HG03520 (cell line): ENCODE measurements at regions not wholly inside any gene's neighbourhood (a gene's known extent, or its start where the extent isn't known, plus 50 kb on each side); places are given as distances from the start of the nearest gene placed in this dataset.

Experiments
- ATAC-seq: cut with Tn5 transposase; IDR thresholded peaks from one replicate; pipeline ENCODE4 v1.9.1; 2021; ENCODE audit warnings: mild to moderate bottlenecking, moderate library complexity; ENCODE audit not compliant: unreplicated experiment

- no peak for ATAC-seq
Measured at GRCh38 chr11:80637571-80637970, 1196.7 kb upstream of the TENM4 start.

GRCh38 chr11:80636999-80637398 is 1196.2 kb upstream of the TENM4 start:
- ATAC-seq = no peak

DNA sequence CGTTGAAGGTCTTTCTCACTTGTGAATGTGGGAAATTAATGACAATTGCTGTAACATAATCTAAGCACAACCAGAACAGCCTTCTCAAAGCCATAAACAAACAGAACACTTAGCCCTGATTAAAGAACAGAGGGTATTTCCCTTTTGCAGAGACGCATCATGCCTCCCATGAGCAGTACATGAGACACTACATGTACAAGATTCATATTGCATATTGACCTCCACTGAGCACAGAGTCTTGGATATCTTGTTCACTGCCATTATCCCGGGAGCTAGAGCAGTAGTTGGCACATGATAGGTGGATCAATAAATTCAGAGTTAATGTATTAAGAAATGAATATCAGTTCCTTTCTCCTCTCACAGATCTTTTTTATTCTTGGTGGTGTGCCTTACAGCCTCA is 1194.3 kb upstream of the TENM4 start:
- no peak for ATAC-seq

- ATAC-seq = no peak
Measured at GRCh38 chr11:80632691-80633090, 1191.9 kb upstream of the TENM4 start.

DNA sequence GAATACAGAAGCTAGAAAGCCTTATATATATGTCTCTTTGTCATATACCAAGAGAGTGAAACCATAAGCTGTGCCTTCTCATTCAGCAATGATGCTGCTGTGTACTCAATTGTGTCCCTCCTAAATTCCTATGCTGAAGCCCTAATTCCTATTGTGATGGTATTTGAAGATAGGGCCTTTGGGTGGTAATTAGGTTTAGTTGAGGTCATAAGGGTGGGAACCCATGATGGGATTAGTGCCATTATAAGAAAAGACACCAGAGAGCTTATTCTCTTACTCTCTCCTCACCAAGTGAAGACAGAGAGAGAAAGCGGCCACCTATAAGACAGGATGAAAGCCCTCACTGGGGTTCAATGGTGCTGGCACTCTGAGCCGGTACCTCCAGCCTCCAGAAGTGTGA is 1191.3 kb upstream of the TENM4 start:
- no peak for ATAC-seq

DNA sequence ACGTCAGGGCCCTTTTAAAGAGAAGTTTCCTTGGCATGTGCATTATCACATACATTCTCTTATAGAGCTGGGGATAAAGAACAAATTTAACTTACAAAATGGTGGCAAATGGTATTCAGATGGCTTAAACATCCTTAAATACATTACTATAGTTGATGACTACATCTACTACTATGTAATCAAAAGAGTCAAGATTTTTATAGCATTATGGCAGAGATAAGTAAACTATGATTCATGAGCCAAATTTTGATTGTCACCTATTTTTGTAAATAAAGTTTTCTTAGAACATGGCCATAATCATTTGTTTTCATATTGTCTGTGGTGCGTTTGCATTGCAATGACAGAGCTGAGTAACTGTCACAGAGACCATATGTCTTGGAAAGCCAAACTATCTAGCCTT is 1188.6 kb upstream of the TENM4 start:
- ATAC-seq = no peak

DNA sequence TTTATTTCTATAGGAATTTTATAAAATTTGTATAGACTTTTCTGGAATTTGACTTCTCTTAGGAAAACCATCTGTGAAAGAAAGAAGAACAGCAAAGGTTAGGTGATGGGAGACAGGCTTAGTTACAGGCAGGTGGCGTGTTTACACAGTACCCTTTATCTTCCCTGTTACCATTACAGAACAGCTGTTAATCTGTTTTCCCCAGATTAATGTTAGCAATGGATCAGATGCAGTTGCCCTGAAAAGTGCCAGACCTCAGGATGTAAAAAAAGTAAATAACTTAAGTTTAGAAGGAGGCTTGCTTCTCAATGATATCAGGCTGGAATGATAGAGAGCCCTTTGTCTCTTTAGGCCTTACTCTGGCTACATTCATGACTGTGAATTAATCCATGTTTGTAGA is 1186.5 kb upstream of the TENM4 start:
- ATAC-seq = no peak

- no peak for ATAC-seq
Measured at GRCh38 chr11:80626721-80627120, 1185.9 kb upstream of the TENM4 start.

DNA sequence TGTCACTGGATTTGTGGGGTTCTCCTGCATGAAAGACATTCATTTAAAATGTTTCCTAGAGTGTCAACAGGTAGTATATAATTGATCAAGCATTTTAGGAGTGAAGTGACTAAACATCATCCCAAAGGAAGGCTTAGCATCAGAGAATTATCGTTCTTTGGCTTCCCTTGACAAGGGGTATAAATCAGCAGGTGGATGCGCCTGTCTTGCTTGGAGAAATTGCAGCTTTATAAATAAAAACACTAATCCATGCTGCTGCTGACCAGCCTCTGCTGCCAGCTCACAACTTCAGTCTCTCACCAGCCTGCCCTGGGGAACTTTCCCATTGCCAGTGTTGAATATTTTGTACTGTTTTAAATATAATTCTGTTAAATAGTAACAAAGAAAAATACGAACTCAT is 1184.7 kb upstream of the TENM4 start:
- no peak for ATAC-seq

DNA sequence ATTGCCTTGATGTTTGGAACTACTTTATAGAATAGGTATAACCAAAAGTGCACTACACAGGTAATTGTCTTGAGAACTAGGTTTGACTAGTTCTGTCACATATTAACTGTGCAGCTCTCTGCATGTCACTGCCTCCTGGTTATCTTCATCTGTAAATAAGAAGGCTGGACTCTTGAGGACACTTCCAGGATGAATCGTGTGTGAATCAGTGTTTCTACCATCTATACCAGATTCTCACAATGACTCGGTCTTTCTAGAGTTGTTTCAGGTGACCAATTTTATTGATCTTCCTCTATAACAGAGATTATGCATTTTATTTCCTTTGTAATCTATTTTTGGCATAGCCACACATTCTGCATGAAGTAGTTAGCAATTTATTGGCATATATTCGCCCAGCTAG is 1181.0 kb upstream of the TENM4 start:
- no peak for ATAC-seq

DNA sequence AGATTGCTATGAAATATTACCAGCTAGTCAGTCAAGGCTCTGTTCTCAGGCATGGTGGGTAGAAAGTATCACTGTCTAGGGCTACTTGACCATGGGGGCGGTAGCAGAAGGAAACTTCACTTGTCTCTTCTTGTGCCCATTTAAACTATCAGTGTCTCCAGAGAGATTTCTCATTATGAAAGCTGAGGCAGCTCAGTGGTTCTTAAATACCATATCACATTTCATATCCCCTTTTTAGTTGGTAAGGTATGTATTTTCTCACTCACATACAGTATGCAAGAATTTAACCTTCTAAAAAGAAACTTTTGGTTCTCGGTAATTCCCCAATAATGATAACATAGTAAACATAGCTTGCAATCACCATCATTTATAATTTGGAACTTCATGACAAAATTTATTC is 1180.0 kb upstream of the TENM4 start:
- ATAC-seq = no peak

GRCh38 chr11:80617156-80617555 is 1176.3 kb upstream of the TENM4 start:
- ATAC-seq = no peak

- ATAC-seq = no peak
Measured at GRCh38 chr11:80616070-80616800, 1175.4 kb upstream of the TENM4 start.

GRCh38 chr11:80613655-80614054 is 1172.8 kb upstream of the TENM4 start:
- no peak for ATAC-seq

DNA sequence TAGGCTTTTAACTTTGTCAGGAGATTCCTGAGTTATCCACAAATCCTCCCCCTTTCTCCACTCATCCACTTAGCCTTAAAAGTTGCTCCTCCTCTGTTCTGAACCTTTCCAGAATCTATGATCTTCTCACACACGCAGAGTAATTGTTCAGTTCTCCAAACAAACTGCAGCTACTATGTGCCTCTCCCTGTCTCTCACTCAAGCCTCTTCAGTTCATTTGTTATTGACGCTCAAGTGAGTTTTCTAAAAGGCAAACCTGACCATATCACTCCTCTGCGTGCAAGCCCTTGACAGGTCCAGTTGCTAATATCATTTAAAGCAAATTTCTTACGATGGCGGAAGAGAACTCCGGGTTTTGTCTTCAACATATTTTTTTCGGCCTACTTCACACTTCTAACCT is 1169.7 kb upstream of the TENM4 start:
- no peak for ATAC-seq

- ATAC-seq = no peak
Measured at GRCh38 chr11:80603472-80603871, 1162.6 kb upstream of the TENM4 start.

DNA sequence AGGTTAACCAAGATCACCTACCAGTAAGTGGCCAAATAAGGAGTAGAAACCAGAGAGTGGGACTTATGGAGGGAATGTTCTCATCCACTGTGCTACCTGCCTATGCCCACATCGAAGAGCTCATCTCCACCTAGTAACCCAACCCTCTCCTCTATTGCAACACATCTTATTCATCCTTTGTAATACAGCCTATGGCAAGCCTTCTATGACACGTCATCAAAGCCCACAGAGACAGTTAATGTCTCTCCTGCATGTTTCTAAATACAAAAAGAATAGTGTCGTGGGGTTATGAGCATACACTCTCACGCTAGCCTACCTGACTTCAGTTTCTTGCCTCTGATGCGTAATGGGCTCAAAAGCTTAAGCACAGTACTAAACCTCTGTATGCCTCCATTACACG is 1158.1 kb upstream of the TENM4 start:
- ATAC-seq = no peak

GRCh38 chr11:80596291-80596810 is 1155.5 kb upstream of the TENM4 start:
- ATAC-seq = no peak

DNA sequence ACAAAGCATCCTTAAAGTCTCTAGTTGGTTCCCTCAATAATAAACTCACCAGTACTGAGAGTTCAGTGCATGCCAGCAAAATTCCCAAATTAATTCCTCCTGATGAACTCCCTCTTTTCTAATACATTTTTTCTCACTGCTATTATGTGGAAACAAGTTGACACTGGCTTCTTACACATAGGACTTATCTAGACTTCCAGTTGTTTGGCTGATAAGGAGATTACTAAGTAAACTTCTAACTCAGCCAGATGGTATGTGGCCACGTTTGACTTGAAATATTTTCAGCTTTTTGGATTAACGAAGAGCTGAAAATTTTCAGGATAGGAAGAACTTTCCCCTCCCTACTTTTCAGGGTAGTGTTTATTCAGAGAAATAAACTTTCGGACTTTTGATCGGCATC is 1154.2 kb upstream of the TENM4 start:
- no peak for ATAC-seq

GRCh38 chr11:80593648-80594374 is 1153.0 kb upstream of the TENM4 start:
- no peak for ATAC-seq

DNA sequence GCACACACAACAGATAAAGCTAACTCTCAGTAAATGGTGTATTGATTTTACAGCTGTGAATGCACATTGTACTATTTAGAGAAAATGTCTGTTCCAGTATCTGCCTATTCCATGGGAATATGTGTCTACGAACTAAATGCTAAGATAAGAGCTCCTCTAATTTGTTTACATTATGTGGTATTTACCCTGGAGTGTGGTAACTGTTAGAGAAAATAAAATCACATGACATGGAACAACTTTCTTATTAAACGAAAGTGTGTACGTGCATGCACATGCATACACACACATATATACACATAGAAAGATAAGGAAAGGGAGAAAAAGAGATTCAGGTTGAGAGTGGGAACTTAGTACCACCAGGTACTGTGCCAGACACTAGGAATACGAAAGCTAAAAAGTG is 1151.7 kb upstream of the TENM4 start:
- no peak for ATAC-seq

DNA sequence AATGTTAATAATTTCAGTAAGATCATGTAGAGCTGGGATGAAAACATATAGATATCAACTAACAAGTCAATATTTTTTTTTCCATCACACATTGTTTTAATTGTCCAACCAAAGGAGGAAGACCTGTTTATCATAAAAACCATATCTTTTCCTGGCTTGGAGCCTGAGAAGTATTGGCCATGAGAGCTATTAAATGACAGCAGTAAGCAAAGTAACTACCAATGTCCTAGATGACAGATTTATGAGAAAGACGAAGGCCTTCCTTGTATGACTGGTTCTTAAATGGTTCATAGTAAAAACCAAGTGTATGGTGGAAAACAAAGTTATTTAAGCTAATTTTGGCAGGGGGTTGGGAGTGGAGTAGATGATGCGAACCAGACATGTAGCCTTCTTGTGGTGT is 1147.1 kb upstream of the TENM4 start:
- ATAC-seq = no peak
